IMR-90 (cell line): ENCODE measurements at regions not wholly inside any gene's neighbourhood (a gene's known extent, or its start where the extent isn't known, plus 50 kb on each side); places are given as distances from the start of the nearest gene placed in this dataset.

Source experiments
- ATAC-seq: fragments of 200-7000 bp; cut with Tn5 transposase; 2 replicates; pipeline ENCODE4 v1.9.1; 2020; ENCODE audit warnings: low read depth, mild to moderate bottlenecking, moderate library complexity
- BruUV-seq: library from RNA; stranded (reverse); fragments of 400-500 nt; replicated peaks from 2 replicates; lab custom pipeline; 2021; lab: Mats Ljungman, UMichigan
- CTCF ChIA-PET: fragments of 300-600 bp; formaldehyde crosslinking; extraction: SDS; loops from one replicate; lab custom pipeline; 2021; ENCODE audit warnings: antibody characterized with exemption; lab: Yijun Ruan, JAX
- POLR2A ChIA-PET: fragments of 300-600 bp; sonication (Branson Sonifier 250); formaldehyde crosslinking; loops from one replicate; lab custom pipeline; 2022; ENCODE audit warnings: antibody characterized with exemption; ENCODE audit not compliant: unreplicated experiment; lab: Charles Lee
- DNase-seq: peaks from one replicate; pipeline ENCODE4 v3.0.0; 2013
- H2AFZ ChIP-seq: replicated peaks from 2 replicates; pipeline ENCODE3; 2013; ENCODE audit warnings: low read length, mild to moderate bottlenecking; ENCODE audit not compliant: poor library complexity
- H2AK5ac ChIP-seq: 2 replicates; pipeline ENCODE4 v1.6.1; 2013; ENCODE audit warnings: low read depth, low read length, inconsistent platforms
- H2AK9ac ChIP-seq: replicated peaks from 2 replicates; pipeline ENCODE3; 2013; ENCODE audit warnings: mild to moderate bottlenecking, low read depth, low read length, moderate library complexity; ENCODE audit not compliant: poor library complexity
- H2BK120ac ChIP-seq: 2 replicates; pipeline ENCODE4 v1.6.1; 2013; ENCODE audit warnings: low read depth, low read length, inconsistent platforms
- H2BK15ac ChIP-seq: 3 replicates; pipeline ENCODE4 v1.6.1; 2013; ENCODE audit warnings: low read depth, low read length, inconsistent platforms
- H2BK20ac ChIP-seq: 2 replicates; pipeline ENCODE4 v1.6.1; 2013; ENCODE audit warnings: low read depth, mild to moderate bottlenecking, inconsistent platforms, low read length, moderate library complexity
- H2BK5ac ChIP-seq: 2 replicates; pipeline ENCODE4 v1.6.1; 2013; ENCODE audit warnings: mild to moderate bottlenecking, low read depth, low read length, inconsistent platforms; ENCODE audit not compliant: poor library complexity, severe bottlenecking
- H3K14ac ChIP-seq: replicated peaks from 2 replicates; pipeline ENCODE4 v1.6.1; 2013; ENCODE audit warnings: low read depth, low read length, inconsistent platforms
- H3K18ac ChIP-seq: 2 replicates; pipeline ENCODE4 v1.6.1; 2013; ENCODE audit warnings: low read depth, low read length, control low read depth
- H3K23ac ChIP-seq: 2 replicates; pipeline ENCODE4 v1.6.1; 2013; ENCODE audit warnings: low read depth, low read length, inconsistent platforms
- H3K27ac ChIP-seq: 2 replicates; pipeline ENCODE4 v1.5.1; 2013; ENCODE audit warnings: mild to moderate bottlenecking, control low read depth, low read length; ENCODE audit not compliant: insufficient read depth
- H3K27me3 ChIP-seq: 2 replicates; pipeline ENCODE4 v1.6.1; 2013; ENCODE audit warnings: low read length; ENCODE audit not compliant: control insufficient read depth, insufficient read depth
- H3K36me3 ChIP-seq: 2 replicates; pipeline ENCODE4 v1.6.1; 2013; ENCODE audit warnings: low read length, mixed read lengths; ENCODE audit not compliant: control insufficient read depth, insufficient read depth
- H3K4ac ChIP-seq: 2 replicates; pipeline ENCODE4 v1.6.1; 2013; ENCODE audit warnings: low read depth, low read length, inconsistent platforms
- H3K4me1 ChIP-seq: 2 replicates; pipeline ENCODE4 v1.6.1; 2013; ENCODE audit warnings: low read length, mixed read lengths; ENCODE audit not compliant: control insufficient read depth, insufficient read depth
- H3K4me2 ChIP-seq: 2 replicates; pipeline ENCODE4 v1.6.1; 2013; ENCODE audit warnings: low read depth, mild to moderate bottlenecking, control low read depth, low read length, moderate library complexity
- H3K4me3 ChIP-seq: 2 replicates; pipeline ENCODE4 v1.5.1; 2013; ENCODE audit warnings: low read depth, mild to moderate bottlenecking, control low read depth, low read length, moderate library complexity; ENCODE audit not compliant: insufficient read depth
- H3K56ac ChIP-seq: 2 replicates; pipeline ENCODE4 v1.6.1; 2013; ENCODE audit warnings: low read length, inconsistent platforms; ENCODE audit not compliant: insufficient read depth; ENCODE audit errors: extremely low read depth
- H3K79me1 ChIP-seq, 2 experiments: 2 replicates each; pipeline ENCODE4 v1.6.1; 2013; ENCODE audit warnings: low read length in 2 of 2, inconsistent platforms in 1 of 2, low read depth in 1 of 2
- H3K9ac ChIP-seq: 2 replicates; pipeline ENCODE4 v1.6.1; 2013; ENCODE audit warnings: low read depth, low read length, control low read depth
- H3K9me1 ChIP-seq: 2 replicates; pipeline ENCODE4 v1.6.1; 2013; ENCODE audit warnings: low read length, inconsistent platforms; ENCODE audit not compliant: insufficient read depth
- H3K9me3 ChIP-seq: 2 replicates; pipeline ENCODE4 v1.6.1; 2013; ENCODE audit warnings: low read length; ENCODE audit not compliant: control insufficient read depth, insufficient read depth
- H4K20me1 ChIP-seq: 2 replicates; pipeline ENCODE4 v1.6.1; 2013; ENCODE audit warnings: low read length, inconsistent platforms; ENCODE audit not compliant: insufficient read depth
- H4K5ac ChIP-seq: 2 replicates; pipeline ENCODE4 v1.6.1; 2013; ENCODE audit warnings: mild to moderate bottlenecking, low read depth, low read length, control low read depth
- H4K8ac ChIP-seq, 2 experiments: 2 replicates each; pipeline ENCODE4 v1.6.1; 2013; ENCODE audit warnings: low read depth in 2 of 2, low read length in 2 of 2, control low read depth in 1 of 2, inconsistent platforms in 1 of 2
- H4K91ac ChIP-seq: 2 replicates; pipeline ENCODE4 v1.6.1; 2013; ENCODE audit warnings: low read depth, low read length, inconsistent platforms; ENCODE audit not compliant: insufficient read depth
- CEBPB ChIP-seq: IDR thresholded peaks from 2 replicates; pipeline ENCODE4 v1.6.1; 2012; ENCODE audit warnings: low read depth, low read length, improper control_type of control experiment
- MAZ ChIP-seq: IDR thresholded peaks from 2 replicates; pipeline ENCODE4 v1.6.1; 2012; ENCODE audit warnings: low read depth, mild to moderate bottlenecking, low read length, improper control_type of control experiment, moderate library complexity, borderline replicate concordance
- dilution Hi-C: fragments of 300-500 bp; cut with HindIII; formaldehyde crosslinking; loops from one replicate; pipeline ENCODE4 v1.14.3; 2018; ENCODE audit warnings: low sequenced_read_pairs; ENCODE audit not compliant: unreplicated experiment
- in situ Hi-C: fragments of 300-500 bp; cut with MboI; formaldehyde crosslinking; loops from 3 replicates; pipeline ENCODE4 v1.14.3; 2019; ENCODE audit warnings: low sequenced_read_pairs, inconsistent platforms, mixed read lengths
- intact Hi-C: fragments of 100-400 bp; cut with micrococcal nuclease; formaldehyde crosslinking; loops from 2 replicates; pipeline ENCODE4 v1.10.0; 2022

GRCh38 chrX:63913719-63914118 lies 128.7 kb upstream of the ARHGEF9 start:
- intact Hi-C loops (no loop called here), in situ Hi-C loops (no loop called here), dilution Hi-C loops (no loop called here)
- no peak overlapping the region for H2BK5ac ChIP-seq
- CTCF ChIA-PET: no interaction called here
- no peaks in the 10 kb centered on the region for H3K27me3 ChIP-seq
- H3K23ac ChIP-seq: no peak overlapping the region
- no peak overlapping the region for H3K27ac ChIP-seq
- H2AK5ac ChIP-seq: no peak overlapping the region
- ATAC-seq (no peak), DNase-seq (no peak)
- no peak overlapping the region for H3K56ac ChIP-seq
- H3K4me2 ChIP-seq: no peak overlapping the region
- H3K9ac ChIP-seq: no peak overlapping the region
- no peak overlapping the region for H4K91ac ChIP-seq
- no peaks in the 10 kb centered on the region for H3K79me1 ChIP-seq
- no peak overlapping the region for H2AK9ac ChIP-seq
- BruUV-seq: no TSS peak
- H3K14ac ChIP-seq: no peak overlapping the region
- no peaks in the 10 kb centered on the region for H3K4me1 ChIP-seq
- no peak overlapping the region for H3K18ac ChIP-seq
- H3K9me1 ChIP-seq: no peaks in the 10 kb centered on the region
- H2BK15ac ChIP-seq: no peak overlapping the region
- POLR2A ChIA-PET: no interaction called here
- H4K8ac ChIP-seq: no peak overlapping the region
- no peak overlapping the region for H3K4ac ChIP-seq
- H4K20me1 ChIP-seq: no peaks in the 10 kb centered on the region
- no peak overlapping the region for H2BK20ac ChIP-seq
- no peak overlapping the region for H3K4me3 ChIP-seq
- no peak overlapping the region for H2BK120ac ChIP-seq
- no peaks in the 10 kb centered on the region for H3K36me3 ChIP-seq
- H3K9me3 ChIP-seq: peaks cover 8% of the 10 kb centered on the region
- no peak overlapping the region for H2AFZ ChIP-seq
- TF ChIP-seq MAZ: no peak
- 0 out of 2 replicates have a peak, but pooled peaks have one; percentile 38 for TF ChIP-seq CEBPB
- no peak overlapping the region for H4K5ac ChIP-seq
